Chondrocyte (in vitro differentiated cells): ENCODE measurements at regions not wholly inside any gene's neighbourhood (a gene's known extent, or its start where the extent isn't known, plus 50 kb on each side); places are given as distances from the start of the nearest gene placed in this dataset.

Experiments used
- DNase-seq: peaks from one replicate; pipeline ENCODE4 v3.0.0; 2021; ENCODE audit warnings: mixed read lengths, low spot score
- H3K27ac Mint-ChIP-seq: one replicate; pipeline ENCODE4 v1.8.0; 2021; ENCODE audit warnings: mild to moderate bottlenecking, moderate library complexity, mixed read lengths; ENCODE audit not compliant: unreplicated experiment
- H3K27me3 Mint-ChIP-seq: 2 replicates; pipeline ENCODE4 v1.8.0; 2021; ENCODE audit warnings: low read depth, mixed read lengths
- H3K36me3 Mint-ChIP-seq: 2 replicates; pipeline ENCODE4 v1.8.0; 2021; ENCODE audit warnings: low read depth, mixed read lengths
- H3K4me1 Mint-ChIP-seq: 2 replicates; pipeline ENCODE4 v1.8.0; 2021; ENCODE audit warnings: low read depth, mild to moderate bottlenecking, mixed read lengths
- H3K4me3 Mint-ChIP-seq: one replicate; pipeline ENCODE4 v1.8.0; 2021; ENCODE audit warnings: mild to moderate bottlenecking, moderate library complexity, mixed read lengths; ENCODE audit not compliant: unreplicated experiment
- H3K9me3 Mint-ChIP-seq: 2 replicates; pipeline ENCODE4 v1.8.0; 2021; ENCODE audit warnings: low read depth, mixed read lengths
- TF ChIP-seq, protein P1 (sequence below): fragments of 200-600 bp; sonication (generic); IDR thresholded peaks from 2 replicates; pipeline ENCODE4 v1.5.0; 2021; ENCODE audit warnings: antibody characterized with exemption, mild to moderate bottlenecking, moderate library complexity

GRCh38 chr12:40615590-40615989 lies 76.6 kb upstream of the CNTN1 start:
- H3K36me3 Mint-ChIP-seq: no peaks in the 10 kb centered on the region
- no peaks in the 10 kb centered on the region for H3K27me3 Mint-ChIP-seq
- TF ChIP-seq, protein P1, sequence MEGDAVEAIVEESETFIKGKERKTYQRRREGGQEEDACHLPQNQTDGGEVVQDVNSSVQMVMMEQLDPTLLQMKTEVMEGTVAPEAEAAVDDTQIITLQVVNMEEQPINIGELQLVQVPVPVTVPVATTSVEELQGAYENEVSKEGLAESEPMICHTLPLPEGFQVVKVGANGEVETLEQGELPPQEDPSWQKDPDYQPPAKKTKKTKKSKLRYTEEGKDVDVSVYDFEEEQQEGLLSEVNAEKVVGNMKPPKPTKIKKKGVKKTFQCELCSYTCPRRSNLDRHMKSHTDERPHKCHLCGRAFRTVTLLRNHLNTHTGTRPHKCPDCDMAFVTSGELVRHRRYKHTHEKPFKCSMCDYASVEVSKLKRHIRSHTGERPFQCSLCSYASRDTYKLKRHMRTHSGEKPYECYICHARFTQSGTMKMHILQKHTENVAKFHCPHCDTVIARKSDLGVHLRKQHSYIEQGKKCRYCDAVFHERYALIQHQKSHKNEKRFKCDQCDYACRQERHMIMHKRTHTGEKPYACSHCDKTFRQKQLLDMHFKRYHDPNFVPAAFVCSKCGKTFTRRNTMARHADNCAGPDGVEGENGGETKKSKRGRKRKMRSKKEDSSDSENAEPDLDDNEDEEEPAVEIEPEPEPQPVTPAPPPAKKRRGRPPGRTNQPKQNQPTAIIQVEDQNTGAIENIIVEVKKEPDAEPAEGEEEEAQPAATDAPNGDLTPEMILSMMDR: no peak
- no peak overlapping the region for H3K27ac Mint-ChIP-seq
- peaks cover 4% of the 10 kb centered on the region for H3K9me3 Mint-ChIP-seq
- no peak overlapping the region for H3K4me3 Mint-ChIP-seq
- H3K4me1 Mint-ChIP-seq: peaks cover 19% of the 10 kb centered on the region
- no peak for DNase-seq

GRCh38 chr12:40616383-40616915 lies 75.8 kb upstream of the CNTN1 start:
- H3K27me3 Mint-ChIP-seq: no peaks in the 10 kb centered on the region
- H3K4me3 Mint-ChIP-seq: no peak overlapping the region
- H3K4me1 Mint-ChIP-seq: peaks cover 19% of the 10 kb centered on the region
- no peak for DNase-seq
- TF ChIP-seq, protein P1: no peak
- H3K27ac Mint-ChIP-seq: no peak overlapping the region
- no peaks in the 10 kb centered on the region for H3K36me3 Mint-ChIP-seq
- H3K9me3 Mint-ChIP-seq: peaks cover 4% of the 10 kb centered on the region

DNA sequence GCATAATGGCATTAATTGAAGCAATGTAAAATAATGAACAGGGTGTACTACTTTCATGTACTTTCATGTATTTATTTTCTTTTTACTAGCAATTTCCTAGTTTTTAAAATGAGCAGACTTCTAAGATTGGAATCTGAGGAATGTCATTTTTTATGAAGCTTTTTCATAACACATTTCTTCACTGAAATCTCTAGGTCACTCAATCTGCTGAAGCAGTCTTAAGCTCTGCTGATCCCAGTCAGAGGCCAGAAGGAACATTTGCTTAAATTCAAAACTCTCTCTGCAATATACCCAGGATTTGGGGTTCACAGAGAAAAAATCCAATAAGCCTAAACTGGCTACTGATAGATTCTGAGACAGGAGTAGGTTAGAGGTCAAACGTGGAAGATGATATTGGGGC lies 73.6 kb upstream of the CNTN1 start:
- H3K4me3 Mint-ChIP-seq: no peak overlapping the region
- H3K27me3 Mint-ChIP-seq: peaks cover under 1% of the 10 kb centered on the region

GRCh38 chr12:40620564-40621019 lies 71.6 kb upstream of the CNTN1 start:
- Mint-ChIP-seq H3K27ac (no peak overlapping the region), H3K27me3 (peaks cover 6% of the 10 kb centered on the region), H3K4me1 (peaks cover 19% of the 10 kb centered on the region), H3K36me3 (no peaks in the 10 kb centered on the region), H3K9me3 (no peaks in the 10 kb centered on the region), H3K4me3 (no peak overlapping the region)
- TF ChIP-seq, protein P1: no peak
- peak; percentile 70 for DNase-seq

More for the DNA sequence above, 73.6 kb upstream of the CNTN1 start:
- no peaks in the 10 kb centered on the region for H3K36me3 Mint-ChIP-seq
- TF ChIP-seq, protein P1: no peak
- no peak overlapping the region for H3K27ac Mint-ChIP-seq
- H3K9me3 Mint-ChIP-seq: no peaks in the 10 kb centered on the region
- DNase-seq: no peak
- H3K4me1 Mint-ChIP-seq: peaks cover 19% of the 10 kb centered on the region

- no peaks in the 10 kb centered on the region for H3K9me3 Mint-ChIP-seq
- H3K27ac Mint-ChIP-seq: no peak overlapping the region
- TF ChIP-seq, protein P1: peak; percentile 97
- peaks cover 19% of the 10 kb centered on the region for H3K4me1 Mint-ChIP-seq
- no peak for DNase-seq
- H3K4me3 Mint-ChIP-seq: no peak overlapping the region
- peaks cover 6% of the 10 kb centered on the region for H3K27me3 Mint-ChIP-seq
- no peaks in the 10 kb centered on the region for H3K36me3 Mint-ChIP-seq
Measured at GRCh38 chr12:40622246-40622838, 69.9 kb upstream of the CNTN1 start.
